Transverse colon (tissue), 4 donors: ENCODE measurements at regions not wholly inside any gene's neighbourhood (a gene's known extent, or its start where the extent isn't known, plus 50 kb on each side); places are given as distances from the start of the nearest gene placed in this dataset.

ENCODE experiments used
- CTCF ChIP-seq, 5 experiments: fragments of 200-600 bp in 3 of 5; fragments of 450-650 bp in 2 of 5; sonication (generic) in 3 of 5; IDR thresholded peaks; 1 replicate in 2 of 5; 2 replicates in 3 of 5; pipeline ENCODE4 v1.5.1; 2016 to 2017; ENCODE audit warnings: antibody characterized with exemption in 5 of 5, inconsistent platforms in 3 of 5, mild to moderate bottlenecking in 2 of 5, moderate library complexity in 1 of 5
- EP300 ChIP-seq: sonication (generic); formaldehyde crosslinking; IDR thresholded peaks from one replicate; pipeline ENCODE4 v1.6.1; 2017; ENCODE audit warnings: antibody characterized with exemption, low read depth
- POLR2A ChIP-seq: fragments of 450-650 bp; IDR thresholded peaks from one replicate; pipeline ENCODE4 v1.6.1; 2016; ENCODE audit warnings: antibody characterized with exemption, mild to moderate bottlenecking, moderate library complexity
- POLR2AphosphoS5 ChIP-seq, 3 donors: sonication (generic); formaldehyde crosslinking; IDR thresholded peaks; one replicate each; pipeline ENCODE4 v1.6.1; 2016; ENCODE audit warnings: antibody characterized with exemption in 3 of 3

GRCh38 chr1:188364927-188365449 is 1536.2 kb downstream of the PLA2G4A start:
- no peak for TF ChIP-seq CTCF (IDR thresholded peaks at IDR 0.05)
- TF ChIP-seq EP300, result no peak
- TF ChIP-seq POLR2A, result no peak
- TF ChIP-seq POLR2AphosphoS5 (IDR thresholded peaks at IDR 0.05), result no peak
